Right ventricle myocardium superior (tissue), 1 donor: ENCODE measurements at regions not wholly inside any gene's neighbourhood (a gene's known extent, or its start where the extent isn't known, plus 50 kb on each side); places are given as distances from the start of the nearest gene placed in this dataset.

ENCODE experiments used
- ATAC-seq: fragments of 200-7000 bp; cut with Tn5 transposase; one replicate; pipeline ENCODE4 v1.9.1; 2020; ENCODE audit warnings: mild to moderate bottlenecking; ENCODE audit not compliant: poor library complexity
- DNase-seq: peaks from one replicate; pipeline ENCODE4 v3.0.0-alpha.2; 2020
- intact Hi-C: fragments of 100-400 bp; cut with DNase I; formaldehyde crosslinking; loops from one replicate; pipeline ENCODE4 v1.11.2; 2022
- donor health status: DM: no; HTN: yes; CAD: no; lungs with severe emphysema.

GRCh38 chr2:14816069-14817060, 183.8 kb downstream of the LRATD1 start:
- no peak for ATAC-seq
- DNase-seq = no peak
- intact Hi-C loops = no loop called here

- ATAC-seq (no peak), DNase-seq (no peak)
- intact Hi-C loops = no loop called here
These were observed 185.3 kb downstream of the LRATD1 start for GRCh38 chr2:14817848-14818247.

GRCh38 chr2:14826518-14826917, 194.0 kb downstream of the LRATD1 start:
- no peak for DNase-seq
- intact Hi-C loops = no loop called here
- no peak for ATAC-seq

GRCh38 chr2:14827226-14828023, 194.9 kb downstream of the LRATD1 start:
- intact Hi-C loops = no loop called here
- no peak for ATAC-seq

GRCh38 chr2:14828223-14828622, 195.7 kb downstream of the LRATD1 start:
- no peak for DNase-seq
- intact Hi-C loops = no loop called here
- ATAC-seq = no peak

More at GRCh38 chr2:14827226-14828023, 194.9 kb downstream of the LRATD1 start:
- DNase-seq = no peak

GRCh38 chr2:14828968-14829367, 196.5 kb downstream of the LRATD1 start:
- DNase-seq (no peak), ATAC-seq (no peak)
- intact Hi-C loops = no loop called here

GRCh38 chr2:14831458-14831857, 198.9 kb downstream of the LRATD1 start:
- intact Hi-C loops = no loop called here
- ATAC-seq = no peak
- DNase-seq = no peak

GRCh38 chr2:14843507-14844204, 211.1 kb downstream of the LRATD1 start:
- no peak for DNase-seq
- intact Hi-C loops = no loop called here
- ATAC-seq = no peak

- DNase-seq (no peak), ATAC-seq (no peak)
- intact Hi-C loops = no loop called here
These were observed 223.2 kb downstream of the LRATD1 start for GRCh38 chr2:14855751-14856150.

GRCh38 chr2:14861181-14861580, 228.7 kb downstream of the LRATD1 start:
- DNase-seq (no peak), ATAC-seq (no peak)
- intact Hi-C loops = no loop called here

- ATAC-seq (no peak), DNase-seq (no peak)
- intact Hi-C loops = no loop called here
These were observed 234.3 kb downstream of the LRATD1 start for GRCh38 chr2:14866736-14867352.

GRCh38 chr2:14867853-14868252, 235.3 kb downstream of the LRATD1 start:
- DNase-seq (no peak), ATAC-seq (no peak)
- intact Hi-C loops = no loop called here

GRCh38 chr2:14872779-14873325, 240.3 kb downstream of the LRATD1 start:
- intact Hi-C loops = no loop called here
- ATAC-seq = no peak

GRCh38 chr2:14881651-14882327, 249.3 kb downstream of the LRATD1 start:
- ATAC-seq = no peak
- intact Hi-C loops = no loop called here
- no peak for DNase-seq

More at GRCh38 chr2:14872779-14873325, 240.3 kb downstream of the LRATD1 start:
- no peak for DNase-seq

- ATAC-seq = no peak
These were observed 252.1 kb downstream of the LRATD1 start for GRCh38 chr2:14884651-14885050.

GRCh38 chr2:14891546-14891945, 259.0 kb downstream of the LRATD1 start:
- intact Hi-C loops = no loop called here
- ATAC-seq (no peak), DNase-seq (no peak)

More at GRCh38 chr2:14884651-14885050, 252.1 kb downstream of the LRATD1 start:
- no peak for DNase-seq
- intact Hi-C loops = no loop called here

- no peak for ATAC-seq
- intact Hi-C loops = no loop called here
- DNase-seq = no peak
These were observed 264.0 kb downstream of the LRATD1 start for GRCh38 chr2:14896330-14897030.
